GM19467 (cell line): ENCODE measurements at regions not wholly inside any gene's neighbourhood (a gene's known extent, or its start where the extent isn't known, plus 50 kb on each side); places are given as distances from the start of the nearest gene placed in this dataset.
"Not testable (repeated sequence)": the region's sequence is repeated elsewhere in the genome, so short reads cannot be mapped to it uniquely, and the experiment has no call there.

Experiments used
- ATAC-seq: cut with Tn5 transposase; IDR thresholded peaks from one replicate; pipeline ENCODE4 v1.9.1; 2021; ENCODE audit warnings: mild to moderate bottlenecking, moderate library complexity; ENCODE audit not compliant: unreplicated experiment

GRCh38 chr11:110347660-110348059, 51.2 kb upstream of the RDX start:
- ATAC-seq: no peak

DNA sequence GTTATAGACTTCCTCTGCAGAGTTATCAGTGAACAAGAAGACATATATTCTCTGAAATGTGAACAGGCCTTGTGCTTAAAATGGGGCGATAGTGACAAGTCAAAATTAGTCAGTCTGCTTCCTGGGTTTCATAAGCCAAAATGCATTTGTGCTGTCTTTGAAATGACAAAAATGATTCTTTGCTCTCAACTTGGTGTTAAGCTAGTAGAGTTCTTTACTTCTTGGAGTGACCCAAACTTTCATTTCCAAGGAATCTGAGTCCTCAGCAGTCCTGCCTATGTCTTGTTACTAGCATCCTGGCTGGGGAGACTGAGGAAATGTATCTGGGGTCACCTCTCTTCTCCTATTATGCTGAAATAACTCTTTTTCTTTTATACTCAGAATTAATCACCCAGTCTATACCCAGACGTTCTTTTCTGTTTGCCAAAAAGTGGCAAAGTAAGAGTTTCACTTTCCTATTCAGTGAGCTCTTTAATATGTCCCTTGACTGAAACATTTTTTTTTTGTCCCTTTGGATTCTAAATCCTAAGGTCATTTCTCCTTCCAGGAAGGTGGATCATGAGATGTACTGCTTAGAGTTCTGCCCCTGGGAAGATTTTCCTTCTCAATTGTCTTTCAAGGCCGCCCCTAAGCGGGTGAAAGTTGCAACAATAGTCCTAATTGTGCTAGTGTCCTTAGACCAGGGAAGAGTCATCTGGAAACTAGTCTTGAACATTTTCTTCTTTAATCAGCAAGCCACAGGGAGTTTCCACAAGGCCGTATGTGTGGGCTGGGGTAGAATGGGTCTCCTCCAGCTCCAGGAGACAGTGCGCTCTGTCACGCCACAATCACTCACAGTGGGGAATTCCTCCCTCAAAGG, 53.0 kb upstream of the RDX start:
- peak; percentile 58 for ATAC-seq

DNA sequence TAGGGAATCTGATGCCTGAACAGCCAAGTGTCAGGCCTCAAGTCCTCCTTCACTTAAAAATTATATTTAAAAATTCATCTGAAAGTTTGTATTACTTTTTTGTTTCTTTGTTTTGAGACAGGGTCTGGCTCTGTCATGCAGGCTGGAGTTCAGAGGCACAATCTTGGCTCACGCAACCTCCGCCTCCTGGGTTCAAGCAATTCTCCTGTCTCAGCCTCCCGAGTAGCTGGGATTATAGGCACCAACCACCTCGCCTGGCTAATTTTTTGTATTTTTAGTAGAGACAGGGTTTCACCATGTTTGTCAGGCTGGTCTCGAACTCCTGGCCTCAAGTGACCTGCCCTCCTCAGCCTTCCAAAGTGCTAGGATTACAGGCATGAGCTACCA, 53.6 kb upstream of the RDX start:
- not testable (repeated sequence) for ATAC-seq

GRCh38 chr11:110355011-110355744, 58.8 kb upstream of the RDX start:
- ATAC-seq: no peak

DNA sequence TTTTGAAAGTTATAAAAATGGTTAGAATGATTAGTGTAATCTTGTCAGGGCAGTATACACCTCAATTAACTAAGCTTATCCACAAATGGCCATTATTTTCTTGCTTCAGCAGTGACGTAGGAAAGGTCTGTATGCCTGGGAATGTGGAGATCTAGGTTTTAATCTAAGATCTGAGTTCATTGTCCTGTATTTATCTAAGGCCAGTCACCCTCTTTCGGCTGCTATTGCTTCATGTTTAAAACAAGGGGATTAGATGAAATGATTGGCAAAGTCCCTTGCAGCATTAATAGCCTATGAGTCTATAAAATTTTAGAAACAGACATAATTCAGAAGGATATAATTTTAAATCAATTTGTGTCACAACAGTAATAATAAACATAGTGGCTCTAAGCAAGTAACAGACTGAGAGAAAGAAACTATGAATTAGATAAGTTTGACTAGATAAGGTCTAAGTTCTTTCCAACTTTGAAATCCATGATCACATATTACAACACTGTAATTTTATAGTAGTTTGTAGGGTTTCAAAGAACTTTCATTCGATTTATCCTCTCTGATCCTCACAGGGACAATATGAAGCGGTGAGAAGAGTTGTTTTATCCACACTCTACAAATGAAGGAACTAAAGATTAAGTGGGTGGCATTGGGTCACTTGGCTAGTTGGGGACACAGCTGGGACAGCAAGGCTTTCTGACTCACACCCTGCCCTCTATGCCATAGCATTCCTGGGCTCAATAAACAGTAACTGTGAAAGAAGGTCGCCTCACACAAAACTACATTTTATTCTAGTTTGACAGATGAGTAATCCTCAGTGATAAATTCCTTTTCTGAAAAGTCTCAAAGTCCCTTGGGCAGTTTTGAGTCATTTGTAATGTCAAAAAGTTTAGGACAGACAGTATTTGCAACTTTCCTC, 60.6 kb upstream of the RDX start:
- ATAC-seq: no peak

GRCh38 chr11:110358336-110358735, 61.9 kb upstream of the RDX start:
- ATAC-seq: no peak

DNA sequence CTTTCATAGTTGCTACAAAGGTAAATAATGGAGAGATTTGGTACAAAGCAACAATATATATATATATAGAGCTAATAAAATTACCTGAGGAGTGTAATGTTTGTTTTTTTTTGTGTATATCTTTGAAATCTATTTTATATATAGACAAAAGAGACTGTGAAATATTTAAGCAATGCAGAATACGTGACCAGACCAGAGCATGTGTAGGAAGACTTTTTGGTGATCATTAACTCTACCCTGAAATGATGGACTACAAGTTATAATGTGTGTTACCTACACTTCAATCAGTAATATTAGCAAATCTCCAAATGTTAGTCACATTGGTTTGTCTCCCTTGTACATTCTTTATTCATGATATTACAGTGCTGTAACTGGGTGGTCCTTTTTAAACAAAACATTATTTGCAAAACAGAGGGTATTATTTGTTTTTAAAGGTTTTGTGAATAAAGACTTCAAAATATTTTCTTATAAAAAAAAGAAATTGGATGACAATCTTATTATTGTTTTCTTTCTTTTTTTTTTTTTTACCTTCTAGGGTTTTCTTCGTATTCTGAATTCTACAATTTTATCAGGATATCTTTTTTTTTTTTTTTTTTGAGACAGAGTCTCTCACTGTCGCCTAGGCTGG, 64.5 kb upstream of the RDX start:
- not testable (repeated sequence) for ATAC-seq

GRCh38 chr11:110362971-110363509, 66.6 kb upstream of the RDX start:
- no peak for ATAC-seq

DNA sequence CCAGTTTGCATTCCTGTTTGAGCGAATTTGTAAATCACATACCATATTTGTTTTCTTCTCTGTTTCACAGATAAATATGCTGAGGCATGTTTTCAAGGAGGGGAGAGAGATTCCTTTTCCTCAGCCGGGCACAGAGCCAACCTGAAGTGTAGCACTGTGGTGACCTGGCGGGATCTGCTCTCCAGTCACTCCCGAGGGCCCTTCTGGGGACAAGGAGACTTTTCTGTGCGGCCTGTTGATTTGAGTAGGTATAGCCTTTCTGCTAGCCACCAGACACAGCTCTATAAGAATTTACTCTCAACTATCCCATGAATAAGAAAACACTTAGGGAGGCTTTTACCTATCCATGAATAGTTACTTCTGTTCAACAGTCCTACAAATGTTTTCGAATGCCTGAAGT, 63.5 kb upstream of the FDX1 start:
- no peak for ATAC-seq

DNA sequence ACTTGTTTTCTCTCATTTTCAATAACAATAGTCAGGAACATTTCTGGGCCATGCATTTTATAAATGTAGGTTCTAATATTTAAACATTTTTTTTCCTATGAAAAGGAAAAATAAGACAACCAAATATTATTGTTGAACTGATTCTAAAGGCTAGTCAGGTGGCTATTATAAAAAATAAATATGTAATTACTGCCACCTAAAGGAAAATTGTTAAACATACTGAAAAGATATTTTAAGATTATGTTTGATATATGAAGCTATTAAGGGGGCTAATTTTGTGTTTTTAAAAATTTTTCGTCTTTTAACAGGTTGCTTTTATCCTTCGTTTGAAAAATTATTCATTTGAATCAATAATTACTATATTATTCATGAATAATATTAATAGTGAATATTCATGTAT, 62.2 kb upstream of the FDX1 start:
- ATAC-seq: no peak

DNA sequence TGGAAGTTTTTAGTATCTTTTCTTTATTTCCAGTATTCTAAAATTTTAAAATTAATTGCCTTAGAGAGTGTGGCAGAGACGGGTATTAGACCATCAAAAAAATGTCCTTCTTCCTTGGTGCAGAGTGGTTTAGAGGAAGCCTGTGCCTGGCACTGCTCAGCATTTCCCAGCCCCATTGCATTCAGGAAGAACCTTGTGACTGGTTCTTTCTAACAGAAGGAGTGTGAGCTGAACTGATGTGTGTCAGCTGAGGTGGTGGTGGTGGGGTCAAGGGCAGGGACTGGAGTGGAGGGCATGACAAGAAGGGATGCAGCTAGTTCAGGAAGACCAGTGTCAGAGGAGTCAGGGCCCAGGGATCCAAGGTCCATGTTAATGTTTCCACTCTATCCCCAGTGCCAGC, 58.7 kb upstream of the FDX1 start:
- ATAC-seq: no peak

DNA sequence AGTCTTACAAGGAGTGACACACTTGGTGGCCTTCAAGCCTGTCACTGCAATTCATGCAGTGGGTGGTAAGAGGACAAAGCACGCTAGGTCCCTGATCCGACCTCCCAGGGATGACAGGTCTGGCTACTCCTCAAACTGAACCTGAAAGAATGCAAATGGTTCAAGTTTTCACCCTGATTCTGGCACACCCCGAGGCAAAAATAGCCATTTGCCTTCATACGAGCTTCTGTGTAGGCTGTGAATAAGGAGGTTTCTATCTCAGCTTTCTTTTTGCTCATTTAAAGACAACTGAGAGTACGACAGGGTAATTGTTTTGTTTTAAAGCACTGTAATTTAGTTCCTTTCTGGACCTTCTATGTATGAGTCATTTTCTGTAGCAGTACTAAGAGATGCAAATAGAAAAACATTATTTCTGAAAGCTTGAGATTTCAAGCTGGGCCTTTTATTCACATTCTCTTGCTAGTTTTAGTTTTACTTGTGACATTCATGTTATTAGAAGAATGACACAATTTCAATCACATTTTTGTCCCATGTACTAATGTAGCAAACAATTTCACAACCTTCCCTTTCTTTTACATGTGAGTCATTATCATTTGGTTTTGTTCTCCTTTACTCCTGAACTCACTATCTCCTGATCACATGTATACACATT, 56.6 kb upstream of the FDX1 start:
- ATAC-seq: peak; percentile 88

GRCh38 chr11:110374921-110375320, 54.8 kb upstream of the FDX1 start:
- no peak for ATAC-seq

DNA sequence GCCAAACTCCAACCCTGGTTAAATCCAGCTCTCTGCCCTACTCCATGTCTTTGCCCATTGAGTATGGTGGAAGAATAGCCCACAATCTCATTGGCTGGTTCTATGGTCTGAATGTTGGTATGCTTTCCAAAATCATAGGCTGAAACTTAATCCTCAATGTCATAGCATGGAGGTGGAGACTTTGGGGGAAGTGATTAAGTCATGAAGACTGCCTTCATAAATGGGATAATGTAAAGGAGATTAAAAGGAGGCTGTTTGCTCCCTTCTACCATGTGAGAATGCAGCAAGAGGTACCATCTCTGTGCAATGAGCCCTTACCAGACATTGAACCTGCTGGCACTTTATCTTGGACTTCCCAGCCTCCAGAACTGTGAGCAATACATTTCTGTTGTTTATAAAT, 54.4 kb upstream of the FDX1 start:
- no peak for ATAC-seq

DNA sequence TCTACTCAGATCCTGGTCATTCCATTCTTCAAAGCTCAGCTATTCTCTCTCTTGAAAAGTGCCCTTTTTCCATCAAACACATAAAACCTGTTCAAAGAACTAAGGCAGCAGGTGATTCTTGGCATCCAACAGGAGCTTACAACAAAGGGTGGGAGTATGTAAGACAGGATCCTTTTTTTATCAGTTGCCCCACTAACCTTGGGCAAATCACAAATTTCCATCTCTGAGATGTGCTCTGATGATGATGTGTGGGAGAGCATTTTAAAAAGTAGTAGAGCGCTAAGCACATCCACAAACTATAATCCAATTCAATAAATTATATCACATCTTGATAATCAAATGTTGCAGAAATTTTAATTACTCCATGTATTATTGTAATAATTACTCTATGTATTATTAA, 53.7 kb upstream of the FDX1 start:
- no peak for ATAC-seq

GRCh38 chr11:110376711-110377324, 52.9 kb upstream of the FDX1 start:
- peak; percentile 32 for ATAC-seq

DNA sequence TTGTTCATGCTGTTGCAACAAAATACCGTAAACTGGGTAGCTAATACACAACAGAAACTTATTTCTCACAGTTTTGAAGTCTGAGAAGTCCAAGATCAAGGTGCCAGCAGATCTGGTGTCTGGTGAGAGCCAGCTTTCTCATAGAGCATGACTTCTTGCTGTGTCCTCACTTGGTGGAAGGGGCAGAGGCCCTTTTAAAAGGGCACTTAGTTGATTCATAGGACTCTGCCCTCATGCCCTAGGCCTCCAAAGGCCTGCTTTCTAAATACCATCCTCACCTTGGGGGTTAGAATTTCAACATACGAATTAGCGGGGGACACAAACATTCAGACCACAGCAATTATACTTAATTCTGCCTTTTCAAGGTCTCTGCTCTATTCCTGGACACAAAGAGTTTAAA, 52.3 kb upstream of the FDX1 start:
- no peak for ATAC-seq

GRCh38 chr11:110379261-110379660, 50.5 kb upstream of the FDX1 start:
- ATAC-seq: no peak

GRCh38 chr11:110379936-110380335, 49.8 kb upstream of the FDX1 start:
- ATAC-seq: no peak
